Peyer's patch (tissue), 4 donors: ENCODE measurements at regions not wholly inside any gene's neighbourhood (a gene's known extent, or its start where the extent isn't known, plus 50 kb on each side); places are given as distances from the start of the nearest gene placed in this dataset.

Source experiments
- CTCF ChIP-seq, 6 experiments: fragments of 450-650 bp in 4 of 6; fragments of 200-600 bp in 2 of 6; sonication (generic) in 1 of 6; IDR thresholded peaks; one replicate each; pipeline ENCODE4 v1.5.1; 2017 to 2019; ENCODE audit warnings: antibody characterized with exemption in 6 of 6, mild to moderate bottlenecking in 3 of 6, moderate library complexity in 1 of 6
- POLR2A ChIP-seq, 2 donors: fragments of 450-650 bp; IDR thresholded peaks; one replicate each; pipeline ENCODE4 v1.5.1; 2017; ENCODE audit warnings: antibody characterized with exemption in 2 of 2, mild to moderate bottlenecking in 2 of 2, moderate library complexity in 2 of 2

GRCh38 chr3:28903171-28903601 is 377.7 kb upstream of the RBMS3 start:
- TF ChIP-seq CTCF (IDR thresholded peaks at IDR 0.05): no peak
- TF ChIP-seq POLR2A (IDR thresholded peaks at IDR 0.05): no peak
